PC-3 (cell line): ENCODE measurements at regions not wholly inside any gene's neighbourhood (a gene's known extent, or its start where the extent isn't known, plus 50 kb on each side); places are given as distances from the start of the nearest gene placed in this dataset.

Experiments used
- ATAC-seq: fragments of 200-7000 bp; cut with Tn5 transposase; 2 replicates; pipeline ENCODE4 v1.9.1; 2020; ENCODE audit warnings: mild to moderate bottlenecking, moderate library complexity
- BruUV-seq: library from RNA; stranded (reverse); fragments of 400-500 nt; replicated peaks from 2 replicates; lab custom pipeline; 2021; lab: Mats Ljungman, UMichigan
- CTCF ChIA-PET: fragments of 300-600 bp; sonication (Branson Sonifier 250); formaldehyde crosslinking; loops from one replicate; lab custom pipeline; 2022; ENCODE audit warnings: antibody characterized with exemption; lab: Charles Lee
- POLR2A ChIA-PET: fragments of 300-600 bp; sonication (Branson Sonifier 250); formaldehyde crosslinking; loops from one replicate; lab custom pipeline; 2022; ENCODE audit warnings: antibody characterized with exemption; ENCODE audit not compliant: unreplicated experiment; lab: Charles Lee
- DNase-seq: peaks from one replicate; pipeline ENCODE4 v3.0.0-alpha.2; 2015
- H2AFZ ChIP-seq: fragments of 300-600 bp; sonication (generic); 2 replicates; pipeline ENCODE4 v1.6.0; 2016; ENCODE audit warnings: antibody characterized with exemption, low read length
- H3F3A ChIP-seq: fragments of 300-600 bp; sonication (generic); one replicate; pipeline ENCODE4 v1.6.0; 2017; ENCODE audit warnings: antibody characterized with exemption, low read length, control low read depth, mild to moderate bottlenecking; ENCODE audit not compliant: unreplicated experiment
- H3K27ac ChIP-seq: fragments of 300-600 bp; sonication (generic); 2 replicates; pipeline ENCODE4 v1.5.1; 2016; ENCODE audit warnings: mild to moderate bottlenecking, low read length
- H3K27me3 ChIP-seq: fragments of 300-600 bp; sonication (generic); 2 replicates; pipeline ENCODE4 v1.6.1; 2016; ENCODE audit warnings: low read length, mixed read lengths
- H3K36me3 ChIP-seq: fragments of 300-600 bp; sonication (generic); 2 replicates; pipeline ENCODE4 v1.6.1; 2016; ENCODE audit warnings: low read depth, mixed run types, low read length, mixed read lengths
- H3K4me1 ChIP-seq: fragments of 300-600 bp; sonication (generic); 2 replicates; pipeline ENCODE4 v1.5.1; 2016; ENCODE audit warnings: low read length; ENCODE audit not compliant: insufficient read depth
- H3K4me2 ChIP-seq: fragments of 300-600 bp; sonication (generic); 2 replicates; pipeline ENCODE4 v1.6.0; 2016; ENCODE audit warnings: low read length
- H3K4me3 ChIP-seq: fragments of 300-600 bp; sonication (generic); 2 replicates; pipeline ENCODE4 v1.5.1; 2016; ENCODE audit warnings: mild to moderate bottlenecking, low read length, mixed read lengths
- H3K79me2 ChIP-seq: fragments of 300-600 bp; sonication (generic); 2 replicates; pipeline ENCODE4 v1.6.1; 2017; ENCODE audit warnings: low read length, mixed read lengths
- H3K9ac ChIP-seq: fragments of 300-600 bp; sonication (generic); 2 replicates; pipeline ENCODE4 v1.6.0; 2016; ENCODE audit warnings: mild to moderate bottlenecking, low read length
- H3K9me2 ChIP-seq: fragments of 300-600 bp; sonication (generic); replicated peaks from 2 replicates; pipeline ENCODE4 v1.6.1; 2016; ENCODE audit warnings: mixed run types, low read length, mixed read lengths
- H3K9me3 ChIP-seq: fragments of 300-600 bp; sonication (generic); 2 replicates; pipeline ENCODE4 v1.6.1; 2016; ENCODE audit warnings: low read length, mixed read lengths
- H4K20me1 ChIP-seq: fragments of 300-600 bp; sonication (generic); 2 replicates; pipeline ENCODE4 v1.6.1; 2016; ENCODE audit warnings: low read length, mixed read lengths
- CTCF ChIP-seq: fragments of 300-600 bp; sonication (generic); conservative IDR thresholded peaks from 2 replicates; pipeline ENCODE4 v1.5.1; 2017; ENCODE audit warnings: antibody characterized with exemption, low read depth, mild to moderate bottlenecking, low read length
- EZH2 ChIP-seq: fragments of 300-600 bp; sonication (generic); IDR thresholded peaks from one replicate; pipeline ENCODE4 v1.6.1; 2017; ENCODE audit warnings: antibody characterized with exemption, mild to moderate bottlenecking, low read length; ENCODE audit not compliant: unreplicated experiment
- EZH2phosphoT487 ChIP-seq: fragments of 300-600 bp; sonication (generic); IDR thresholded peaks from 2 replicates; pipeline ENCODE4 v1.6.1; 2018; ENCODE audit warnings: mild to moderate bottlenecking, antibody characterized with exemption, low read length, borderline replicate concordance
- intact Hi-C: fragments of 100-400 bp; cut with micrococcal nuclease; formaldehyde crosslinking; loops from 2 replicates; pipeline ENCODE4 v1.9.0; 2023

- Histone ChIP-seq H4K20me1 (no peaks in the 10 kb centered on the region), H3K27me3 (no peaks in the 10 kb centered on the region), H3K4me2 (no peak overlapping the region), H3K9me3 (no peaks in the 10 kb centered on the region), H3K36me3 (no peaks in the 10 kb centered on the region), H3F3A (no peaks in the 10 kb centered on the region), H3K4me3 (no peak overlapping the region), H3K4me1 (peaks cover 8% of the 10 kb centered on the region), H2AFZ (no peak overlapping the region), H3K27ac (no peak overlapping the region), H3K9ac (no peak overlapping the region), H3K79me2 (no peaks in the 10 kb centered on the region), H3K9me2 (no peaks in the 10 kb centered on the region)
- intact Hi-C loops = no loop called here
- CTCF ChIA-PET = no interaction called here
- POLR2A ChIA-PET = no interaction called here
- no TSS peak for BruUV-seq
- TF ChIP-seq EZH2phosphoT487 (no peak), CTCF (no peak), EZH2 (no peak)
- ATAC-seq (no peak), DNase-seq (no peak)
Measured at GRCh38 chr9:88712484-88712883, 177.5 kb downstream of the NXNL2 start.

- Histone ChIP-seq H3K4me1 (peaks cover 8% of the 10 kb centered on the region), H3K9ac (no peak overlapping the region), H4K20me1 (no peaks in the 10 kb centered on the region), H3F3A (no peaks in the 10 kb centered on the region), H3K9me2 (no peaks in the 10 kb centered on the region), H3K9me3 (no peaks in the 10 kb centered on the region), H3K4me2 (no peak overlapping the region), H3K4me3 (no peak overlapping the region), H3K27me3 (no peaks in the 10 kb centered on the region), H3K36me3 (no peaks in the 10 kb centered on the region), H2AFZ (no peak overlapping the region), H3K27ac (no peak overlapping the region), H3K79me2 (no peaks in the 10 kb centered on the region)
- TF ChIP-seq EZH2phosphoT487 (no peak), CTCF (no peak), EZH2 (no peak)
- ATAC-seq (no peak), DNase-seq (no peak)
- BruUV-seq = no TSS peak
- intact Hi-C loops = no loop called here
- ChIA-PET CTCF (no interaction called here), POLR2A (no interaction called here)
Measured at GRCh38 chr9:88713010-88713409, 178.0 kb downstream of the NXNL2 start.

GRCh38 chr9:88716596-88717290, 181.8 kb downstream of the NXNL2 start:
- TF ChIP-seq CTCF (no peak), EZH2 (no peak), EZH2phosphoT487 (no peak)
- DNase-seq (peak; percentile 66), ATAC-seq (peak; percentile 84)
- Histone ChIP-seq H3K9ac (no peak overlapping the region), H4K20me1 (no peaks in the 10 kb centered on the region), H3K27me3 (no peaks in the 10 kb centered on the region), H3K36me3 (no peaks in the 10 kb centered on the region), H2AFZ (no peak overlapping the region), H3K4me2 (0 out of 2 replicates have a peak overlapping the region, but pooled peaks have one; percentile 24), H3K79me2 (no peaks in the 10 kb centered on the region), H3F3A (no peaks in the 10 kb centered on the region), H3K27ac (peak overlapping the region; percentile 35; the same call in 1 of the 2 replicates), H3K4me3 (no peak overlapping the region), H3K9me3 (no peaks in the 10 kb centered on the region), H3K9me2 (no peaks in the 10 kb centered on the region), H3K4me1 (peaks cover 8% of the 10 kb centered on the region)
- ChIA-PET POLR2A (no interaction called here), CTCF (no interaction called here)
- intact Hi-C loops = no loop called here
- no TSS peak for BruUV-seq
